ENCODE measurements at regions not wholly inside any gene's neighbourhood (a gene's known extent, or its start where the extent isn't known, plus 50 kb on each side); places are given as distances from the start of the nearest gene placed in this dataset.

GRCh38 chr6:164164876-164165275, 750.4 kb downstream of the QKI start:
- no peak for TF ChIP-seq CTCF (IDR thresholded peaks at IDR 0.05)
- TF ChIP-seq POLR2A (IDR thresholded peaks at IDR 0.05), result no peak
